Liver (tissue), 8 donors: ENCODE measurements at regions not wholly inside any gene's neighbourhood (a gene's known extent, or its start where the extent isn't known, plus 50 kb on each side); places are given as distances from the start of the nearest gene placed in this dataset.

ENCODE experiments used
- DNase-seq: peaks from one replicate; pipeline ENCODE4 v3.0.0-alpha.2; 2017; ENCODE audit warnings: low spot score
- H3K27ac ChIP-seq, 2 donors: one replicate each; pipeline ENCODE4 v1.7.0; 2013; ENCODE audit warnings: inconsistent platforms in 2 of 2, low read length in 2 of 2, control low read depth in 1 of 2, low read depth in 1 of 2, mild to moderate bottlenecking in 1 of 2
- H3K27me3 ChIP-seq, 4 donors: one replicate each; pipeline versions ENCODE4 v1.6.1 to v1.7.0; 2013; ENCODE audit warnings: low read length in 3 of 4, inconsistent platforms in 1 of 4, mild to moderate bottlenecking in 1 of 4, moderate library complexity in 1 of 4; ENCODE audit not compliant: control insufficient read depth in 4 of 4, insufficient read depth in 4 of 4
- H3K36me3 ChIP-seq, 4 donors: one replicate each; pipeline versions ENCODE4 v1.6.1 to v1.7.0; 2013; ENCODE audit warnings: low read length in 3 of 4, mild to moderate bottlenecking in 3 of 4, low read depth in 1 of 4, moderate library complexity in 1 of 4; ENCODE audit not compliant: control insufficient read depth in 4 of 4, insufficient read depth in 3 of 4
- H3K4me1 ChIP-seq, 4 donors: one replicate each; pipeline versions ENCODE4 v1.6.1 to v1.7.0; 2013; ENCODE audit warnings: low read length in 3 of 4, mild to moderate bottlenecking in 3 of 4, moderate library complexity in 1 of 4; ENCODE audit not compliant: control insufficient read depth in 4 of 4, insufficient read depth in 4 of 4
- H3K4me3 ChIP-seq, 3 donors: one replicate each; pipeline versions ENCODE4 v1.6.1 to v1.7.0; 2013; ENCODE audit warnings: low read length in 3 of 3, control low read depth in 1 of 3, low read depth in 1 of 3, mild to moderate bottlenecking in 1 of 3
- H3K9ac ChIP-seq, 2 donors: one replicate each; pipeline ENCODE4 v1.7.0; 2013; ENCODE audit warnings: low read length in 2 of 2, mild to moderate bottlenecking in 2 of 2, moderate library complexity in 2 of 2, control low read depth in 1 of 2, low read depth in 1 of 2
- H3K9me3 ChIP-seq, 4 donors: one replicate each; pipeline versions ENCODE4 v1.6.1 to v1.7.0; 2013; ENCODE audit warnings: low read length in 3 of 4; ENCODE audit not compliant: control insufficient read depth in 4 of 4
- EGR1 ChIP-seq, 2 donors: IDR thresholded peaks; 2 replicates each; pipeline ENCODE4 v1.6.1; 2016 to 2018; ENCODE audit warnings: antibody characterized with exemption in 2 of 2, low read depth in 2 of 2
- FOXA1 ChIP-seq: IDR thresholded peaks from 2 replicates; pipeline ENCODE4 v1.6.1; 2016; ENCODE audit warnings: antibody characterized with exemption
- FOXA2 ChIP-seq: IDR thresholded peaks from 2 replicates; pipeline ENCODE4 v1.6.1; 2016; ENCODE audit warnings: antibody characterized with exemption
- GABPA ChIP-seq, 2 donors: IDR thresholded peaks in 1 of 2; conservative IDR thresholded peaks in 1 of 2; 2 replicates each; pipeline ENCODE4 v1.6.1; 2016; ENCODE audit warnings: antibody characterized with exemption in 2 of 2, mild to moderate bottlenecking in 1 of 2, moderate library complexity in 1 of 2
- HNF4A ChIP-seq, 2 donors: conservative IDR thresholded peaks; 2 replicates each; pipeline ENCODE4 v1.6.1; 2016; ENCODE audit warnings: antibody characterized with exemption in 2 of 2, mild to moderate bottlenecking in 2 of 2
- HNF4G ChIP-seq: IDR thresholded peaks from 2 replicates; pipeline ENCODE4 v1.6.1; 2016; ENCODE audit warnings: antibody characterized with exemption
- MAX ChIP-seq: IDR thresholded peaks from 2 replicates; pipeline ENCODE4 v1.6.1; 2016; ENCODE audit warnings: antibody characterized with exemption
- RXRA ChIP-seq, 2 donors: IDR thresholded peaks; 2 replicates each; pipeline ENCODE4 v1.6.1; 2017 to 2018; ENCODE audit warnings: antibody characterized with exemption in 2 of 2, mild to moderate bottlenecking in 1 of 2
- SP1 ChIP-seq: IDR thresholded peaks from 2 replicates; pipeline ENCODE4 v1.6.1; 2018; ENCODE audit warnings: antibody characterized with exemption, mild to moderate bottlenecking
- TAF1 ChIP-seq: conservative IDR thresholded peaks from 2 replicates; pipeline ENCODE4 v1.6.1; 2016; ENCODE audit warnings: antibody characterized with exemption, mild to moderate bottlenecking
- YY1 ChIP-seq: IDR thresholded peaks from 2 replicates; pipeline ENCODE4 v1.6.1; 2016; ENCODE audit warnings: antibody characterized with exemption, mild to moderate bottlenecking
- WGBS: extraction: QIAGEN DNeasy Blood & Tissue Kit; methylation state at CpG from one replicate; pipeline ENCODE4 v1.1.7; 2013; 5-methylcytosine and 5-hydroxymethylcytosine counted together
- TF ChIP-seq, protein P1 (sequence below): fragments of 150-350 bp; IDR thresholded peaks from 2 replicates; pipeline ENCODE4 v1.5.1; 2017; ENCODE audit warnings: improper control_type of control experiment, low read depth, low read length; ENCODE audit not compliant: missing input control
- TF ChIP-seq, protein P2 (sequence below): IDR thresholded peaks from 2 replicates; pipeline ENCODE4 v1.6.1; 2016; ENCODE audit warnings: antibody characterized with exemption, mild to moderate bottlenecking
- TF ChIP-seq, protein P3 (sequence below): IDR thresholded peaks from 2 replicates; pipeline ENCODE4 v1.6.1; 2016; ENCODE audit warnings: antibody characterized with exemption
- donor health status: healthy.
- donor health status: healthy.
- donor health status: healthy.
- donor health status: healthy.
- donor health status: healthy.

DNA sequence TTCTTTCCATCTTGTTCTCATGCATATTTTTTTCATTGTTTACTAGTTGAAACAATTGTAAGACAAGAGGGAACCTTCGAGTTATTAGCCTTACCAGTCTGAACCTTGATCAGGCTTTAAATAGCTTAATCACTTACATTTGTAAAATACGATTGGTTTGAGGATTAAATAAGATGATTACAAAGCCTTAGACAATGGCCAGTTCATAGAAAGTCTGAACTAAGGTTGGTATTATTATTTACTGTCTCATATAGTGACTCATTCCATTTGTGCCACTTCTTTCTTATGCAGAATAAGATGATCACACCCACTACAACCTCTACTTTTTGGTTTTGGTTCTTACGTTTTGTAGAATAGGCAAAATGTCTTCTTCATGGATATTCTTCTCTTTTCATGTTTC is 94.1 kb downstream of the RPE65 start (continued):
- TF ChIP-seq, protein P1, sequence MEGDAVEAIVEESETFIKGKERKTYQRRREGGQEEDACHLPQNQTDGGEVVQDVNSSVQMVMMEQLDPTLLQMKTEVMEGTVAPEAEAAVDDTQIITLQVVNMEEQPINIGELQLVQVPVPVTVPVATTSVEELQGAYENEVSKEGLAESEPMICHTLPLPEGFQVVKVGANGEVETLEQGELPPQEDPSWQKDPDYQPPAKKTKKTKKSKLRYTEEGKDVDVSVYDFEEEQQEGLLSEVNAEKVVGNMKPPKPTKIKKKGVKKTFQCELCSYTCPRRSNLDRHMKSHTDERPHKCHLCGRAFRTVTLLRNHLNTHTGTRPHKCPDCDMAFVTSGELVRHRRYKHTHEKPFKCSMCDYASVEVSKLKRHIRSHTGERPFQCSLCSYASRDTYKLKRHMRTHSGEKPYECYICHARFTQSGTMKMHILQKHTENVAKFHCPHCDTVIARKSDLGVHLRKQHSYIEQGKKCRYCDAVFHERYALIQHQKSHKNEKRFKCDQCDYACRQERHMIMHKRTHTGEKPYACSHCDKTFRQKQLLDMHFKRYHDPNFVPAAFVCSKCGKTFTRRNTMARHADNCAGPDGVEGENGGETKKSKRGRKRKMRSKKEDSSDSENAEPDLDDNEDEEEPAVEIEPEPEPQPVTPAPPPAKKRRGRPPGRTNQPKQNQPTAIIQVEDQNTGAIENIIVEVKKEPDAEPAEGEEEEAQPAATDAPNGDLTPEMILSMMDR, result no peak

GRCh38 chr1:68352202-68352601 is 97.6 kb downstream of the RPE65 start:
- Histone ChIP-seq H3K4me1 (no peaks in the 10 kb centered on the region), H3K9me3 (no peaks in the 10 kb centered on the region), H3K9ac (no peak overlapping the region), H3K27ac (no peak overlapping the region), H3K36me3 (no peaks in the 10 kb centered on the region), H3K4me3 (no peak overlapping the region), H3K27me3 (no peaks in the 10 kb centered on the region)
- WGBS, result 61% methylated on average over 2 of the region's 2 CpGs
- DNase-seq, result no peak
- no peak for TF ChIP-seq EGR1 (IDR thresholded peaks at IDR 0.05; ENCODE audit: low read depth in 2 of 2)
- TF ChIP-seq RXRA (IDR thresholded peaks at IDR 0.05), result no peak
- no peak for TF ChIP-seq HNF4A (conservative IDR thresholded peaks at IDR 0.05)
- TF ChIP-seq, protein P2, sequence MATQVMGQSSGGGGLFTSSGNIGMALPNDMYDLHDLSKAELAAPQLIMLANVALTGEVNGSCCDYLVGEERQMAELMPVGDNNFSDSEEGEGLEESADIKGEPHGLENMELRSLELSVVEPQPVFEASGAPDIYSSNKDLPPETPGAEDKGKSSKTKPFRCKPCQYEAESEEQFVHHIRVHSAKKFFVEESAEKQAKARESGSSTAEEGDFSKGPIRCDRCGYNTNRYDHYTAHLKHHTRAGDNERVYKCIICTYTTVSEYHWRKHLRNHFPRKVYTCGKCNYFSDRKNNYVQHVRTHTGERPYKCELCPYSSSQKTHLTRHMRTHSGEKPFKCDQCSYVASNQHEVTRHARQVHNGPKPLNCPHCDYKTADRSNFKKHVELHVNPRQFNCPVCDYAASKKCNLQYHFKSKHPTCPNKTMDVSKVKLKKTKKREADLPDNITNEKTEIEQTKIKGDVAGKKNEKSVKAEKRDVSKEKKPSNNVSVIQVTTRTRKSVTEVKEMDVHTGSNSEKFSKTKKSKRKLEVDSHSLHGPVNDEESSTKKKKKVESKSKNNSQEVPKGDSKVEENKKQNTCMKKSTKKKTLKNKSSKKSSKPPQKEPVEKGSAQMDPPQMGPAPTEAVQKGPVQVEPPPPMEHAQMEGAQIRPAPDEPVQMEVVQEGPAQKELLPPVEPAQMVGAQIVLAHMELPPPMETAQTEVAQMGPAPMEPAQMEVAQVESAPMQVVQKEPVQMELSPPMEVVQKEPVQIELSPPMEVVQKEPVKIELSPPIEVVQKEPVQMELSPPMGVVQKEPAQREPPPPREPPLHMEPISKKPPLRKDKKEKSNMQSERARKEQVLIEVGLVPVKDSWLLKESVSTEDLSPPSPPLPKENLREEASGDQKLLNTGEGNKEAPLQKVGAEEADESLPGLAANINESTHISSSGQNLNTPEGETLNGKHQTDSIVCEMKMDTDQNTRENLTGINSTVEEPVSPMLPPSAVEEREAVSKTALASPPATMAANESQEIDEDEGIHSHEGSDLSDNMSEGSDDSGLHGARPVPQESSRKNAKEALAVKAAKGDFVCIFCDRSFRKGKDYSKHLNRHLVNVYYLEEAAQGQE, result no peak
- no peak for TF ChIP-seq SP1
- TF ChIP-seq, protein P3, sequence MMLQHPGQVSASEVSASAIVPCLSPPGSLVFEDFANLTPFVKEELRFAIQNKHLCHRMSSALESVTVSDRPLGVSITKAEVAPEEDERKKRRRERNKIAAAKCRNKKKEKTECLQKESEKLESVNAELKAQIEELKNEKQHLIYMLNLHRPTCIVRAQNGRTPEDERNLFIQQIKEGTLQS, result no peak
- TF ChIP-seq FOXA1, result no peak
- TF ChIP-seq MAX, result no peak
- TF ChIP-seq GABPA (IDR thresholded peaks at IDR 0.05 in 1 of 2, conservative IDR thresholded peaks at IDR 0.05 in 1 of 2), result no peak
- no peak for TF ChIP-seq TAF1
- TF ChIP-seq, protein P1, result no peak
- TF ChIP-seq FOXA2, result no peak
- TF ChIP-seq YY1, result no peak
- TF ChIP-seq HNF4G, result no peak
